Prostate gland (tissue), 2 donors: ENCODE measurements at regions not wholly inside any gene's neighbourhood (a gene's known extent, or its start where the extent isn't known, plus 50 kb on each side); places are given as distances from the start of the nearest gene placed in this dataset.

Source experiments
- POLR2A ChIP-seq: fragments of 450-650 bp; IDR thresholded peaks from one replicate; pipeline ENCODE4 v1.6.1; 2016; ENCODE audit warnings: antibody characterized with exemption, mild to moderate bottlenecking
- POLR2AphosphoS5 ChIP-seq: sonication (generic); formaldehyde crosslinking; IDR thresholded peaks from one replicate; pipeline ENCODE4 v1.6.1; 2017; ENCODE audit warnings: antibody characterized with exemption
- TF ChIP-seq, protein P1 (sequence below), 4 experiments: fragments of 200-600 bp in 2 of 4; fragments of 450-650 bp in 2 of 4; sonication (generic) in 2 of 4; IDR thresholded peaks; 1 replicate in 3 of 4; 2 replicates in 1 of 4; pipeline ENCODE4 v1.5.1; 2016 to 2019; ENCODE audit warnings: antibody characterized with exemption in 4 of 4, mild to moderate bottlenecking in 2 of 4, moderate library complexity in 2 of 4

DNA sequence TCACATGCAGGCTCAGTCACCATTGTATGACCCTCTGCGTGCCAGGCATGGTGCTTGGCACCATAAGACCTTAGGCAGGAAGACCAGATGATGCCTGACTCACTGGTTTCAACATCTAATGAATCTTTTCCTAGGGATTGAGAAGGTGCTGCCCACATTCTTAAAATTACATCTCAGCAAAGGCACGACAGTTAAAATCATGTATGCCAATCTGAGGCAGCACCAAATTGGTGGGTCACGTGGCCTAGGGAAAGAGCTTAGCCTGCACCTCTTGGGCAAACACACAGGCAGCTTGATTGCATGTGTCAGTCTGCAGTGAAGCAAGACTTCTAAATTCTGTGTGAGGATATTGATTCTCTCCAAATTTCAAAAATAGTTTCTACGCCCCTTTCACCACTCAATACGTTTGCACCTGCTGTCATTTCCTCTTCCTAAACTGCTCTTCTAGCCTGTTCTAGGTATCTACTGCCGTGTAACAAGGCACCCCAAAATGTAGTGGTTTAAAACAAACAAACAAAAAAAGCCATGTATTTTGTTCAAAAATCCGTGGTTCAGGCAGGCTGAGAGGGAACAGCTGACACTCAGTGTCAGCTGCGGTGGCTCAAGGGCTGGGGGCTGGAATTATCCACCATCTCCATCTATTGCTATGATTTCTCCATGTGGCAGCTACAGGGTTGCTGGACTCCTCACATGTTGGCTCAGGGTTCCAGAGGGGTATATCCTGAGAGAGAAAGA, 160.2 kb upstream of the FGGY start:
- TF ChIP-seq, protein P1, sequence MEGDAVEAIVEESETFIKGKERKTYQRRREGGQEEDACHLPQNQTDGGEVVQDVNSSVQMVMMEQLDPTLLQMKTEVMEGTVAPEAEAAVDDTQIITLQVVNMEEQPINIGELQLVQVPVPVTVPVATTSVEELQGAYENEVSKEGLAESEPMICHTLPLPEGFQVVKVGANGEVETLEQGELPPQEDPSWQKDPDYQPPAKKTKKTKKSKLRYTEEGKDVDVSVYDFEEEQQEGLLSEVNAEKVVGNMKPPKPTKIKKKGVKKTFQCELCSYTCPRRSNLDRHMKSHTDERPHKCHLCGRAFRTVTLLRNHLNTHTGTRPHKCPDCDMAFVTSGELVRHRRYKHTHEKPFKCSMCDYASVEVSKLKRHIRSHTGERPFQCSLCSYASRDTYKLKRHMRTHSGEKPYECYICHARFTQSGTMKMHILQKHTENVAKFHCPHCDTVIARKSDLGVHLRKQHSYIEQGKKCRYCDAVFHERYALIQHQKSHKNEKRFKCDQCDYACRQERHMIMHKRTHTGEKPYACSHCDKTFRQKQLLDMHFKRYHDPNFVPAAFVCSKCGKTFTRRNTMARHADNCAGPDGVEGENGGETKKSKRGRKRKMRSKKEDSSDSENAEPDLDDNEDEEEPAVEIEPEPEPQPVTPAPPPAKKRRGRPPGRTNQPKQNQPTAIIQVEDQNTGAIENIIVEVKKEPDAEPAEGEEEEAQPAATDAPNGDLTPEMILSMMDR (IDR thresholded peaks at IDR 0.05) = no peak
- no peak for TF ChIP-seq POLR2A
- TF ChIP-seq POLR2AphosphoS5 = no peak
